Panc1 (cell line): ENCODE measurements at regions not wholly inside any gene's neighbourhood (a gene's known extent, or its start where the extent isn't known, plus 50 kb on each side); places are given as distances from the start of the nearest gene placed in this dataset.

Experiments
- ATAC-seq: fragments of 200-7000 bp; cut with Tn5 transposase; 2 replicates; pipeline ENCODE4 v1.9.1; 2020; ENCODE audit warnings: mild to moderate bottlenecking, moderate library complexity
- BruUV-seq: library from RNA; stranded (reverse); fragments of 400-500 nt; replicated peaks from 2 replicates; lab custom pipeline; 2021; lab: Mats Ljungman, UMichigan
- CTCF ChIA-PET: fragments of 300-600 bp; sonication (Branson Sonifier 250); formaldehyde crosslinking; loops from one replicate; lab custom pipeline; 2022; ENCODE audit warnings: antibody characterized with exemption; lab: Charles Lee
- POLR2A ChIA-PET: fragments of 300-600 bp; sonication (Branson Sonifier 250); formaldehyde crosslinking; loops from one replicate; lab custom pipeline; 2022; ENCODE audit warnings: antibody characterized with exemption; lab: Charles Lee
- DNase-seq: peaks from one replicate; pipeline ENCODE4 v3.0.0-alpha.2; 2010; ENCODE audit warnings: low read depth, low spot score
- H3K27ac ChIP-seq: 2 replicates; pipeline ENCODE4 v1.5.1; 2011; ENCODE audit warnings: mild to moderate bottlenecking, low read length, inconsistent platforms
- H3K27me3 ChIP-seq: fragments of 200-500 bp; sonication (Bioruptor generic); 2 replicates; pipeline ENCODE4 v1.6.0; 2014; ENCODE audit warnings: low read length, inconsistent platforms; ENCODE audit not compliant: control insufficient read depth, insufficient read depth
- H3K36me3 ChIP-seq: fragments of 200-500 bp; sonication (Bioruptor generic); 2 replicates; pipeline ENCODE4 v1.5.1; 2014; ENCODE audit warnings: inconsistent platforms, mild to moderate bottlenecking, low read length, moderate library complexity; ENCODE audit not compliant: control insufficient read depth, insufficient read depth
- H3K4me1 ChIP-seq: 2 replicates; pipeline ENCODE4 v1.5.1; 2011; ENCODE audit warnings: inconsistent platforms, mild to moderate bottlenecking, low read length, moderate library complexity; ENCODE audit not compliant: control insufficient read depth, insufficient read depth
- H3K4me3 ChIP-seq, 2 experiments: 2 replicates each; pipeline ENCODE4 v1.5.1; 2011 to 2012; ENCODE audit warnings: low read depth in 2 of 2, low read length in 2 of 2, mild to moderate bottlenecking in 2 of 2, inconsistent platforms in 1 of 2, moderate library complexity in 1 of 2
- H3K9me3 ChIP-seq: fragments of 200-500 bp; sonication (Bioruptor generic); 2 replicates; pipeline ENCODE4 v1.5.1; 2014; ENCODE audit warnings: low read depth, mild to moderate bottlenecking, inconsistent platforms, low read length, moderate library complexity; ENCODE audit not compliant: control insufficient read depth, insufficient read depth
- POLR2AphosphoS5 ChIP-seq: IDR thresholded peaks from 2 replicates; pipeline ENCODE4 v1.6.1; 2012; ENCODE audit warnings: mild to moderate bottlenecking, low read depth, low read length, moderate library complexity
- SIN3A ChIP-seq: IDR thresholded peaks from 2 replicates; pipeline ENCODE4 v1.6.1; 2012; ENCODE audit warnings: low read depth, mild to moderate bottlenecking, low read length, moderate library complexity, borderline replicate concordance; ENCODE audit not compliant: insufficient read depth
- TCF7L2 ChIP-seq: IDR thresholded peaks from 2 replicates; pipeline ENCODE4 v1.6.1; 2011; ENCODE audit warnings: mild to moderate bottlenecking, low read depth, low read length, inconsistent platforms
- in situ Hi-C: cut with HindIII; loops from 2 replicates; pipeline ENCODE4 v1.10.0; 2016; ENCODE audit warnings: low sequenced_read_pairs, low pct_unique_long_range_greater_than_20kb
- intact Hi-C: fragments of 100-400 bp; cut with micrococcal nuclease; formaldehyde crosslinking; loops from one replicate; pipeline ENCODE4 v1.10.0; 2022; ENCODE audit not compliant: unreplicated experiment
- TF ChIP-seq, protein P1 (sequence below), 2 experiments: IDR thresholded peaks; 2 replicates each; pipeline ENCODE4 v1.6.1; 2011 to 2012; ENCODE audit warnings: low read depth in 2 of 2, control low read depth in 1 of 2, low read length in 1 of 2, mild to moderate bottlenecking in 1 of 2, moderate library complexity in 1 of 2; ENCODE audit not compliant: insufficient read depth in 1 of 2
- TF ChIP-seq, protein P2 (sequence below): fragments of 450-650 bp; IDR thresholded peaks from 2 replicates; pipeline ENCODE4 v1.5.1; 2017; ENCODE audit warnings: mild to moderate bottlenecking

- CTCF ChIA-PET: no interaction called here
Measured at GRCh38 chr2:221104361-221104811, 467.7 kb downstream of the EPHA4 start.

GRCh38 chr2:221106241-221106640 is 465.9 kb downstream of the EPHA4 start:
- no peak for TF ChIP-seq POLR2AphosphoS5
- TF ChIP-seq SIN3A: no peak
- no peak for TF ChIP-seq TCF7L2
- TF ChIP-seq, protein P1, sequence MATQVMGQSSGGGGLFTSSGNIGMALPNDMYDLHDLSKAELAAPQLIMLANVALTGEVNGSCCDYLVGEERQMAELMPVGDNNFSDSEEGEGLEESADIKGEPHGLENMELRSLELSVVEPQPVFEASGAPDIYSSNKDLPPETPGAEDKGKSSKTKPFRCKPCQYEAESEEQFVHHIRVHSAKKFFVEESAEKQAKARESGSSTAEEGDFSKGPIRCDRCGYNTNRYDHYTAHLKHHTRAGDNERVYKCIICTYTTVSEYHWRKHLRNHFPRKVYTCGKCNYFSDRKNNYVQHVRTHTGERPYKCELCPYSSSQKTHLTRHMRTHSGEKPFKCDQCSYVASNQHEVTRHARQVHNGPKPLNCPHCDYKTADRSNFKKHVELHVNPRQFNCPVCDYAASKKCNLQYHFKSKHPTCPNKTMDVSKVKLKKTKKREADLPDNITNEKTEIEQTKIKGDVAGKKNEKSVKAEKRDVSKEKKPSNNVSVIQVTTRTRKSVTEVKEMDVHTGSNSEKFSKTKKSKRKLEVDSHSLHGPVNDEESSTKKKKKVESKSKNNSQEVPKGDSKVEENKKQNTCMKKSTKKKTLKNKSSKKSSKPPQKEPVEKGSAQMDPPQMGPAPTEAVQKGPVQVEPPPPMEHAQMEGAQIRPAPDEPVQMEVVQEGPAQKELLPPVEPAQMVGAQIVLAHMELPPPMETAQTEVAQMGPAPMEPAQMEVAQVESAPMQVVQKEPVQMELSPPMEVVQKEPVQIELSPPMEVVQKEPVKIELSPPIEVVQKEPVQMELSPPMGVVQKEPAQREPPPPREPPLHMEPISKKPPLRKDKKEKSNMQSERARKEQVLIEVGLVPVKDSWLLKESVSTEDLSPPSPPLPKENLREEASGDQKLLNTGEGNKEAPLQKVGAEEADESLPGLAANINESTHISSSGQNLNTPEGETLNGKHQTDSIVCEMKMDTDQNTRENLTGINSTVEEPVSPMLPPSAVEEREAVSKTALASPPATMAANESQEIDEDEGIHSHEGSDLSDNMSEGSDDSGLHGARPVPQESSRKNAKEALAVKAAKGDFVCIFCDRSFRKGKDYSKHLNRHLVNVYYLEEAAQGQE (IDR thresholded peaks at IDR 0.05; ENCODE audit: insufficient read depth in 1 of 2, low read depth in 2 of 2, low read length in 1 of 2): no peak
- TF ChIP-seq, protein P2, sequence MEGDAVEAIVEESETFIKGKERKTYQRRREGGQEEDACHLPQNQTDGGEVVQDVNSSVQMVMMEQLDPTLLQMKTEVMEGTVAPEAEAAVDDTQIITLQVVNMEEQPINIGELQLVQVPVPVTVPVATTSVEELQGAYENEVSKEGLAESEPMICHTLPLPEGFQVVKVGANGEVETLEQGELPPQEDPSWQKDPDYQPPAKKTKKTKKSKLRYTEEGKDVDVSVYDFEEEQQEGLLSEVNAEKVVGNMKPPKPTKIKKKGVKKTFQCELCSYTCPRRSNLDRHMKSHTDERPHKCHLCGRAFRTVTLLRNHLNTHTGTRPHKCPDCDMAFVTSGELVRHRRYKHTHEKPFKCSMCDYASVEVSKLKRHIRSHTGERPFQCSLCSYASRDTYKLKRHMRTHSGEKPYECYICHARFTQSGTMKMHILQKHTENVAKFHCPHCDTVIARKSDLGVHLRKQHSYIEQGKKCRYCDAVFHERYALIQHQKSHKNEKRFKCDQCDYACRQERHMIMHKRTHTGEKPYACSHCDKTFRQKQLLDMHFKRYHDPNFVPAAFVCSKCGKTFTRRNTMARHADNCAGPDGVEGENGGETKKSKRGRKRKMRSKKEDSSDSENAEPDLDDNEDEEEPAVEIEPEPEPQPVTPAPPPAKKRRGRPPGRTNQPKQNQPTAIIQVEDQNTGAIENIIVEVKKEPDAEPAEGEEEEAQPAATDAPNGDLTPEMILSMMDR: no peak
- H3K27ac ChIP-seq: no peak overlapping the region
- POLR2A ChIA-PET: no interaction called here
- H3K4me3 ChIP-seq: no peak overlapping the region
- no TSS peak for BruUV-seq
- in situ Hi-C loops: no loop called here
- no peaks in the 10 kb centered on the region for H3K9me3 ChIP-seq
- no peaks in the 10 kb centered on the region for H3K27me3 ChIP-seq
- no peaks in the 10 kb centered on the region for H3K36me3 ChIP-seq
- H3K4me1 ChIP-seq: no peaks in the 10 kb centered on the region
- CTCF ChIA-PET: no interaction called here
- DNase-seq (no peak), ATAC-seq (no peak)
- intact Hi-C loops: no loop called here

More at GRCh38 chr2:221104361-221104811, 467.7 kb downstream of the EPHA4 start:
- POLR2A ChIA-PET: no interaction called here
- Histone ChIP-seq H3K36me3 (no peaks in the 10 kb centered on the region), H3K27me3 (no peaks in the 10 kb centered on the region), H3K9me3 (no peaks in the 10 kb centered on the region), H3K4me3 (no peak overlapping the region), H3K4me1 (no peaks in the 10 kb centered on the region), H3K27ac (no peak overlapping the region)
- in situ Hi-C loops (no loop called here), intact Hi-C loops (no loop called here)
- no TSS peak for BruUV-seq
- TF ChIP-seq SIN3A: no peak
- TF ChIP-seq, protein P2: no peak
- no peak for TF ChIP-seq TCF7L2
- TF ChIP-seq, protein P1 (IDR thresholded peaks at IDR 0.05; ENCODE audit: insufficient read depth in 1 of 2, low read depth in 2 of 2, low read length in 1 of 2): no peak
- no peak for DNase-seq
- ATAC-seq: no peak
